Endothelial cell of umbilical vein (primary cell): ENCODE measurements at regions not wholly inside any gene's neighbourhood (a gene's known extent, or its start where the extent isn't known, plus 50 kb on each side); places are given as distances from the start of the nearest gene placed in this dataset.

Source experiments
- BruUV-seq: library from RNA; stranded (reverse); fragments of 400-500 nt; replicated peaks from 2 replicates; lab custom pipeline; 2021; lab: Mats Ljungman, UMichigan
- CTCF ChIA-PET: fragments of 300-600, 350-600 bp; sonication (Branson Sonifier 250); formaldehyde crosslinking; loops from one replicate; lab custom pipeline; 2021; ENCODE audit warnings: antibody characterized with exemption, inconsistent platforms; lab: Charles Lee
- POLR2A ChIA-PET: fragments of 300-600, 350-600 bp; sonication (Branson Sonifier 250); formaldehyde crosslinking; loops from one replicate; lab custom pipeline; 2021; ENCODE audit warnings: antibody characterized with exemption, inconsistent platforms; lab: Charles Lee
- DNase-seq: peaks from one replicate; pipeline ENCODE4 v3.0.0-alpha.2; 2011; ENCODE audit warnings: low read depth, low spot score
- FAIRE-seq: peaks from 2 replicates; lab custom pipeline; 2011; peaks lifted over from hg19 to GRCh38; lab: Jason Lieb, UNC
- H2AFZ ChIP-seq: 2 replicates; pipeline ENCODE4 v1.6.0; 2012; ENCODE audit warnings: low read depth, low read length, control low read depth, inconsistent platforms
- H3K27ac ChIP-seq: 2 replicates; pipeline ENCODE4 v1.5.1; 2011; ENCODE audit warnings: low read depth, mild to moderate bottlenecking, control low read depth, low read length, moderate library complexity; ENCODE audit not compliant: insufficient read depth
- H3K27me3 ChIP-seq, 2 experiments: 2 replicates each; pipeline versions ENCODE4 v1.6.0 to v1.6.1; 2011; ENCODE audit warnings: low read length in 2 of 2, mixed read lengths in 1 of 2; ENCODE audit not compliant: control insufficient read depth in 2 of 2, insufficient read depth in 2 of 2
- H3K36me3 ChIP-seq, 2 experiments: 2 replicates in 1 of 2; 3 replicates in 1 of 2; pipeline ENCODE4 v1.5.1; 2011; ENCODE audit warnings: low read length in 2 of 2, mild to moderate bottlenecking in 1 of 2, moderate library complexity in 1 of 2; ENCODE audit not compliant: control insufficient read depth in 2 of 2, insufficient read depth in 2 of 2; ENCODE audit errors: extremely low read depth in 1 of 2
- H3K4me1 ChIP-seq: 3 replicates; pipeline ENCODE4 v1.5.1; 2011; ENCODE audit warnings: mild to moderate bottlenecking, low read length; ENCODE audit not compliant: control insufficient read depth, insufficient read depth; ENCODE audit errors: extremely low read depth
- H3K4me2 ChIP-seq: 2 replicates; pipeline ENCODE4 v1.6.1; 2011; ENCODE audit warnings: low read length, control low read depth, mixed read lengths; ENCODE audit not compliant: insufficient read depth
- H3K4me3 ChIP-seq, 3 experiments: fragments of 200-600 bp in 1 of 3; sonication (generic), shearing (Covaris generic) in 1 of 3; replicated peaks in 1 of 3; 2 replicates each; pipeline ENCODE4 v1.5.1; 2011 to 2016; ENCODE audit warnings: control low read depth in 3 of 3, low read length in 3 of 3, mild to moderate bottlenecking in 2 of 3, inconsistent platforms in 1 of 3, low read depth in 1 of 3, moderate library complexity in 1 of 3; ENCODE audit not compliant: insufficient read depth in 1 of 3
- H3K79me2 ChIP-seq: 2 replicates; pipeline ENCODE4 v1.6.0; 2012; ENCODE audit warnings: low read length, inconsistent platforms; ENCODE audit not compliant: control insufficient read depth, insufficient read depth
- H3K9ac ChIP-seq: replicated peaks from 2 replicates; pipeline ENCODE3; 2011; ENCODE audit warnings: low read length, control low read depth; ENCODE audit not compliant: insufficient read depth; ENCODE audit errors: extremely low read depth
- H3K9me1 ChIP-seq: replicated peaks from 3 replicates; pipeline ENCODE4 v1.6.0; 2011; ENCODE audit warnings: mild to moderate bottlenecking, low read length; ENCODE audit not compliant: control insufficient read depth, insufficient read depth; ENCODE audit errors: extremely low read depth
- H3K9me3 ChIP-seq: replicated peaks from 2 replicates; pipeline ENCODE4 v1.5.1; 2012; ENCODE audit warnings: low read length, inconsistent platforms; ENCODE audit not compliant: control insufficient read depth, insufficient read depth
- H4K20me1 ChIP-seq: replicated peaks from 2 replicates; pipeline ENCODE3; 2011; ENCODE audit warnings: mild to moderate bottlenecking, low read length; ENCODE audit not compliant: control insufficient read depth, insufficient read depth; ENCODE audit errors: extremely low read depth
- CTCF ChIP-seq, 2 donors: IDR thresholded peaks; 1 replicate in 1 of 2; 2 replicates in 1 of 2; pipeline ENCODE4 v1.5.1; 2011; ENCODE audit warnings: low read length in 2 of 2, mild to moderate bottlenecking in 2 of 2, moderate library complexity in 2 of 2, control low read depth in 1 of 2, inconsistent platforms in 1 of 2, low read depth in 1 of 2; ENCODE audit not compliant: insufficient read depth in 1 of 2; ENCODE audit errors: extremely low read depth in 1 of 2
- EZH2 ChIP-seq: IDR thresholded peaks from 2 replicates; pipeline ENCODE4 v1.6.1; 2012; ENCODE audit warnings: borderline replicate concordance, low read depth, mild to moderate bottlenecking, moderate library complexity, low read length, inconsistent platforms; ENCODE audit not compliant: severe bottlenecking
- FOS ChIP-seq: IDR thresholded peaks from 2 replicates; pipeline ENCODE4 v1.6.1; 2011; ENCODE audit warnings: mild to moderate bottlenecking, low read length, moderate library complexity, borderline replicate concordance; ENCODE audit not compliant: insufficient read depth
- GATA2 ChIP-seq: IDR thresholded peaks from 2 replicates; pipeline ENCODE4 v1.7.0; 2011; ENCODE audit warnings: low read depth, mild to moderate bottlenecking, moderate library complexity, mixed read lengths, low read length; ENCODE audit not compliant: insufficient read length, insufficient read depth
- JUN ChIP-seq: IDR thresholded peaks from 2 replicates; pipeline ENCODE4 v1.6.1; 2011; ENCODE audit warnings: borderline replicate concordance, low read depth; ENCODE audit not compliant: insufficient read length, insufficient read depth
- MAX ChIP-seq: IDR thresholded peaks from 2 replicates; pipeline ENCODE4 v1.6.1; 2011; ENCODE audit not compliant: insufficient read depth, insufficient read length
- MYC ChIP-seq: IDR thresholded peaks from one replicate; pipeline ENCODE4 v1.6.1; 2011; ENCODE audit warnings: mild to moderate bottlenecking, low read depth, low read length
- POLR2A ChIP-seq: IDR thresholded peaks from 2 replicates; pipeline ENCODE4 v1.6.1; 2012; ENCODE audit warnings: low read depth, mild to moderate bottlenecking, control low read depth, low read length
- POLR2AphosphoS5 ChIP-seq: IDR thresholded peaks from 2 replicates; pipeline ENCODE4 v1.6.1; 2012; ENCODE audit warnings: low read depth, mild to moderate bottlenecking, control low read depth, low read length, moderate library complexity; ENCODE audit not compliant: insufficient read depth
- dilution Hi-C: fragments of 300-500 bp; cut with MboI; formaldehyde crosslinking; loops from one replicate; pipeline ENCODE4 v1.15.0; 2019; ENCODE audit warnings: low sequenced_read_pairs; ENCODE audit not compliant: extremely low pct_ligation_motif_present
- intact Hi-C: fragments of 100-400 bp; cut with micrococcal nuclease; formaldehyde crosslinking; loops from one replicate; pipeline ENCODE4 v1.10.0; 2022

- TF ChIP-seq JUN (no peak), CTCF (IDR thresholded peaks at IDR 0.05; ENCODE audit: extremely low read depth in 1 of 2, insufficient read depth in 1 of 2, low read depth in 1 of 2, low read length in 2 of 2) (no peak)
- Histone ChIP-seq H2AFZ (no peak overlapping the region), H3K36me3 (no peaks in the 10 kb centered on the region), H4K20me1 (no peaks in the 10 kb centered on the region), H3K27me3 (no peaks in the 10 kb centered on the region), H3K79me2 (no peaks in the 10 kb centered on the region), H3K4me1 (no peaks in the 10 kb centered on the region), H3K9me1 (no peaks in the 10 kb centered on the region), H3K9me3 (no peaks in the 10 kb centered on the region), H3K27ac (no peak overlapping the region), H3K4me3 (no peak overlapping the region), H3K9ac (no peak overlapping the region), H3K4me2 (no peak overlapping the region)
- ChIA-PET CTCF (no interaction called here), POLR2A (no interaction called here)
- intact Hi-C loops (no loop called here), dilution Hi-C loops (no loop called here)
- FAIRE-seq (no peak), DNase-seq (no peak)
- BruUV-seq: no TSS peak
Observed at GRCh38 chr4:149110481-149110880, 668.3 kb upstream of the NR3C2 start.

GRCh38 chr4:149108626-149109025, 666.4 kb upstream of the NR3C2 start:
- ChIA-PET CTCF (no interaction called here), POLR2A (no interaction called here)
- Histone ChIP-seq H3K36me3 (no peaks in the 10 kb centered on the region), H3K27me3 (no peaks in the 10 kb centered on the region), H3K4me3 (no peak overlapping the region), H3K27ac (no peak overlapping the region), H3K9ac (no peak overlapping the region), H2AFZ (no peak overlapping the region), H3K79me2 (no peaks in the 10 kb centered on the region), H3K4me2 (no peak overlapping the region), H3K9me3 (no peaks in the 10 kb centered on the region), H3K4me1 (no peaks in the 10 kb centered on the region), H4K20me1 (no peaks in the 10 kb centered on the region), H3K9me1 (no peaks in the 10 kb centered on the region)
- dilution Hi-C loops (no loop called here), intact Hi-C loops (no loop called here)
- FAIRE-seq: no peak
- no peak for TF ChIP-seq MYC
- no peak for TF ChIP-seq FOS
- no peak for TF ChIP-seq EZH2
- no peak for TF ChIP-seq POLR2AphosphoS5
- no peak for TF ChIP-seq MAX
- no peak for TF ChIP-seq CTCF (IDR thresholded peaks at IDR 0.05; ENCODE audit: extremely low read depth in 1 of 2, insufficient read depth in 1 of 2, low read depth in 1 of 2, low read length in 2 of 2)
- no peak for TF ChIP-seq JUN
- TF ChIP-seq POLR2A: no peak
- TF ChIP-seq GATA2: no peak
- no TSS peak for BruUV-seq
- no peak for DNase-seq
